IPS DF 4.7 (cell line): ENCODE measurements at regions not wholly inside any gene's neighbourhood (a gene's known extent, or its start where the extent isn't known, plus 50 kb on each side); places are given as distances from the start of the nearest gene placed in this dataset.

ENCODE experiments used
- DNase-seq: peaks from one replicate; pipeline ENCODE4 v3.0.0-alpha.2; 2013; ENCODE audit warnings: low spot score; ENCODE audit errors: extremely low read depth

DNA sequence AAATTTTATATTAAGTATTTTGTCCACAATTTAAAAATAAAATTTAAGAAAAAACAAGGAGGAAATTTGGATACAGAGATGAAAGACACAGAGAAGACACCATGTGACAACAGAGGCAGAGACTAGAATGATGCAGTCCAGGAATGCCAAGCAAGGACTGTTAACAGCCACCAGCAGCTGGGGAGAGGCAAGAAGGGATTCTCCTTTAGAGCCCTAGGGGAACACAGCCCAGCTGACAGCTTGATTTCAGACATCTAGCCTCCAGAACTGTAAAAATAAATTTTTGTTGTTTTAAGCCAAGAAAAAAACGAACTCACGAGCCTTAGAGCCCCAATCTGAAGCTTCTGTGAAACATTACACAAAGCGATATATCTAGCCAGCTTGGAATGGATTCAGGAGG lies 198.5 kb downstream of the ZNF648 start:
- DNase-seq, result no peak

DNA sequence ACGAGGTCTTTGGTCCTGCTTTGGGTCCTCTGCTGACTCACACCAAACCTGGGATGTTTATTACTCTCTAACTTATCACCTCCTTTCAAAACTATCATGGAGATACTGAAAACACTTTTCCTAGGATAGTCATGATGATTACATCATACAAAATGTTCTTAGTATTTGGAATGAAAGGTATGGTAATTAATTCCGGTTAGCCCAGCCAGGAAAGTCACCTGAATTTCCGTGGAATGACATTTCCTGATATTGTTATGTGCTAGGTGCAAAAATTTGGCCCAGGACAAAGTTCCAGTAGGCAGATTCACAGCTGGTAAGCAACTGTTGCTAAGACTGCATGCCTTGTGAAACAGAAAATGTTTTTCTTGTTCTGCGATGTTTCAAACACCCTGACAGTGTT lies 203.4 kb downstream of the ZNF648 start:
- DNase-seq, result no peak
